Stimulated activated CD4-positive, alpha-beta T cell treated with anti-CD3 and anti-CD28 coated beads, TNF-alpha, amount 100 ng/mL, for 48 hours (primary cell): ENCODE measurements at regions not wholly inside any gene's neighbourhood (a gene's known extent, or its start where the extent isn't known, plus 50 kb on each side); places are given as distances from the start of the nearest gene placed in this dataset.

ENCODE experiments used
- DNase-seq, 3 donors: peaks; one replicate each; pipeline ENCODE4 v3.0.0-alpha.2; 2020; ENCODE audit warnings: low read depth in 3 of 3

- DNase-seq = no peak
Measured at GRCh38 chr12:115708801-115709200, 568.7 kb downstream of the MED13L start.

GRCh38 chr12:115700896-115701465 is 576.5 kb downstream of the MED13L start:
- no peak for DNase-seq

- DNase-seq = no peak
Measured at GRCh38 chr12:115700081-115700480, 577.4 kb downstream of the MED13L start.

GRCh38 chr12:115698257-115698656 is 579.2 kb downstream of the MED13L start:
- DNase-seq = no peak

GRCh38 chr12:115697340-115697739 is 580.2 kb downstream of the MED13L start:
- no peak for DNase-seq

GRCh38 chr12:115694564-115694963 is 582.9 kb downstream of the MED13L start:
- no peak for DNase-seq

- DNase-seq = no peak
Measured at GRCh38 chr12:115693970-115694369, 583.5 kb downstream of the MED13L start.

- DNase-seq = no peak
Measured at GRCh38 chr12:115691123-115691522, 586.4 kb downstream of the MED13L start.

- DNase-seq = no peak
Measured at GRCh38 chr12:115687094-115687493, 590.4 kb downstream of the MED13L start.

GRCh38 chr12:115683240-115683780 is 594.2 kb downstream of the MED13L start:
- DNase-seq = no peak

- no peak for DNase-seq
Measured at GRCh38 chr12:115680967-115681366, 596.5 kb downstream of the MED13L start.

GRCh38 chr12:115672506-115673080 is 604.9 kb downstream of the MED13L start:
- DNase-seq = no peak

- no peak for DNase-seq
Measured at GRCh38 chr12:115672086-115672485, 605.4 kb downstream of the MED13L start.

- no peak for DNase-seq
Measured at GRCh38 chr12:115670869-115671268, 606.6 kb downstream of the MED13L start.

GRCh38 chr12:115667116-115667515 is 610.4 kb downstream of the MED13L start:
- no peak for DNase-seq

GRCh38 chr12:115666168-115666567 is 611.3 kb downstream of the MED13L start:
- no peak for DNase-seq

- no peak for DNase-seq
Measured at GRCh38 chr12:115661112-115661511, 616.4 kb downstream of the MED13L start.

GRCh38 chr12:115660211-115660805 is 617.2 kb downstream of the MED13L start:
- no peak for DNase-seq

- DNase-seq = no peak
Measured at GRCh38 chr12:115659422-115659821, 618.1 kb downstream of the MED13L start.

GRCh38 chr12:115657081-115658013 is 620.1 kb downstream of the MED13L start:
- no peak for DNase-seq

GRCh38 chr12:115650026-115650425 is 627.5 kb downstream of the MED13L start:
- DNase-seq = no peak

GRCh38 chr12:115648463-115648862 is 629.0 kb downstream of the MED13L start:
- no peak for DNase-seq
